ENCODE measurements at regions not wholly inside any gene's neighbourhood (a gene's known extent, or its start where the extent isn't known, plus 50 kb on each side); places are given as distances from the start of the nearest gene placed in this dataset.

- H3K4me3 ChIP-seq (ENCODE audit: low read length): no peak overlapping the region
- DNase-seq (ENCODE audit: low read depth, low spot score): no peak
These were observed 584.7 kb upstream of the SEMA3D start for GRCh38 chr7:85771516-85771915.

- DNase-seq (ENCODE audit: low read depth, low spot score): no peak
These were observed 583.5 kb upstream of the SEMA3D start for GRCh38 chr7:85770332-85770731.

GRCh38 chr7:85765698-85766298 lies 578.9 kb upstream of the SEMA3D start:
- no peak for DNase-seq (ENCODE audit: low read depth, low spot score)
- H3K4me3 ChIP-seq (ENCODE audit: low read length): no peak overlapping the region

More at GRCh38 chr7:85770332-85770731, 583.5 kb upstream of the SEMA3D start:
- H3K4me3 ChIP-seq (ENCODE audit: low read length): no peak overlapping the region

- DNase-seq (ENCODE audit: low read depth, low spot score): no peak
- H3K4me3 ChIP-seq (ENCODE audit: low read length): no peak overlapping the region
These were observed 577.2 kb upstream of the SEMA3D start for GRCh38 chr7:85764034-85764433.

- H3K4me3 ChIP-seq (ENCODE audit: low read length): no peak overlapping the region
- no peak for DNase-seq (ENCODE audit: low read depth, low spot score)
These were observed 570.5 kb upstream of the SEMA3D start for GRCh38 chr7:85757348-85757747.

GRCh38 chr7:85750454-85750949 lies 563.6 kb upstream of the SEMA3D start:
- no peak overlapping the region for H3K4me3 ChIP-seq (ENCODE audit: low read length)
- peak; percentile 39 for DNase-seq (ENCODE audit: low read depth, low spot score)

- H3K4me3 ChIP-seq (ENCODE audit: low read length): no peak overlapping the region
These were observed 563.0 kb upstream of the SEMA3D start for GRCh38 chr7:85749696-85750453.

GRCh38 chr7:85748861-85749260 lies 562.0 kb upstream of the SEMA3D start:
- no peak for DNase-seq (ENCODE audit: low read depth, low spot score)
- H3K4me3 ChIP-seq (ENCODE audit: low read length): no peak overlapping the region

More at GRCh38 chr7:85749696-85750453, 563.0 kb upstream of the SEMA3D start:
- no peak for DNase-seq (ENCODE audit: low read depth, low spot score)

- H3K4me3 ChIP-seq (ENCODE audit: low read length): no peak overlapping the region
- DNase-seq (ENCODE audit: low read depth, low spot score): no peak
These were observed 550.6 kb upstream of the SEMA3D start for GRCh38 chr7:85737426-85737825.

GRCh38 chr7:85736085-85736484 lies 549.2 kb upstream of the SEMA3D start:
- DNase-seq (ENCODE audit: low read depth, low spot score): no peak
- H3K4me3 ChIP-seq (ENCODE audit: low read length): no peak overlapping the region

- DNase-seq (ENCODE audit: low read depth, low spot score): no peak
These were observed 548.0 kb upstream of the SEMA3D start for GRCh38 chr7:85734823-85735222.

GRCh38 chr7:85733169-85733915 lies 546.5 kb upstream of the SEMA3D start:
- H3K4me3 ChIP-seq (ENCODE audit: low read length): no peak overlapping the region
- no peak for DNase-seq (ENCODE audit: low read depth, low spot score)

More at GRCh38 chr7:85734823-85735222, 548.0 kb upstream of the SEMA3D start:
- no peak overlapping the region for H3K4me3 ChIP-seq (ENCODE audit: low read length)

- no peak for DNase-seq (ENCODE audit: low read depth, low spot score)
- no peak overlapping the region for H3K4me3 ChIP-seq (ENCODE audit: low read length)
These were observed 543.2 kb upstream of the SEMA3D start for GRCh38 chr7:85730012-85730411.

GRCh38 chr7:85725026-85725425 lies 538.2 kb upstream of the SEMA3D start:
- no peak for DNase-seq (ENCODE audit: low read depth, low spot score)
- no peak overlapping the region for H3K4me3 ChIP-seq (ENCODE audit: low read length)

GRCh38 chr7:85719981-85720953 lies 533.4 kb upstream of the SEMA3D start:
- no peak for DNase-seq (ENCODE audit: low read depth, low spot score)
- no peak overlapping the region for H3K4me3 ChIP-seq (ENCODE audit: low read length)

- DNase-seq (ENCODE audit: low read depth, low spot score): no peak
These were observed 529.5 kb upstream of the SEMA3D start for GRCh38 chr7:85716353-85716752.

GRCh38 chr7:85714951-85715350 lies 528.1 kb upstream of the SEMA3D start:
- no peak for DNase-seq (ENCODE audit: low read depth, low spot score)
- no peak overlapping the region for H3K4me3 ChIP-seq (ENCODE audit: low read length)

More at GRCh38 chr7:85716353-85716752, 529.5 kb upstream of the SEMA3D start:
- no peak overlapping the region for H3K4me3 ChIP-seq (ENCODE audit: low read length)

GRCh38 chr7:85714043-85714578 lies 527.3 kb upstream of the SEMA3D start:
- no peak for DNase-seq (ENCODE audit: low read depth, low spot score)
- no peak overlapping the region for H3K4me3 ChIP-seq (ENCODE audit: low read length)
